ENCODE measurements at regions not wholly inside any gene's neighbourhood (a gene's known extent, or its start where the extent isn't known, plus 50 kb on each side); places are given as distances from the start of the nearest gene placed in this dataset.

DNA sequence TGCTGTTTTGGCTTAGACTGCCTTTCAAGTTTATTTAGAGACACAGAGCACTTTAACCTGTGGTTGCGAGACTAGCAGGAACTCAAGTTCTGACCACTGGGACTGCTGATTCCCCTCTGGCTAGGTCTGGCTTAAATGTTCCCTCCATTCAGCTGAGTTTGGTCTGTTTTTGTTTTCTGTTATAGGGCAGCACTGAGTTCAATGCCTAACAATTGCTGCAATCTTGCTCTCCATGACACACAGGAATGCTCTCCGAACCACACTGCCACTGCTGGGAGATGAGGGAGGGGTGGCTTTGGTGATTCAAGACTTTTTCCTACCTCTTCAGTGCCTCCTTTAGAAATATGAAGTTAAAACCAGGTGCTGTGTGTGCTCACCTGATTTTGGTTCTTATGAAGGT is 106.3 kb upstream of the EOLA2 start:
- 33% methylated on average over 2 of the region's 2 CpGs for WGBS (ENCODE audit: low lambda C conversion rate, missing lambda C conversion rate)
- no peaks in the 10 kb centered on the region for H3K79me2 ChIP-seq
- no peak overlapping the region for H3K27ac ChIP-seq
- no peak overlapping the region for H3K4me3 ChIP-seq
- H4K20me1 ChIP-seq (ENCODE audit: insufficient read depth, poor library complexity, severe bottlenecking), result no peaks in the 10 kb centered on the region
- no peaks in the 10 kb centered on the region for H3K9me2 ChIP-seq (replicated peaks; ENCODE audit: insufficient read depth)
- H3K36me3 ChIP-seq (replicated peaks; ENCODE audit: insufficient read depth, low read depth), result no peaks in the 10 kb centered on the region
- H3K4me1 ChIP-seq (ENCODE audit: insufficient read depth), result no peaks in the 10 kb centered on the region
- H3K27me3 ChIP-seq, result no peaks in the 10 kb centered on the region
- no peak for DNase-seq (ENCODE audit: low spot score)
- no peak overlapping the region for H3K4me2 ChIP-seq
- H2AFZ ChIP-seq, result no peak overlapping the region
- no peaks in the 10 kb centered on the region for H3K9me3 ChIP-seq (ENCODE audit: low read depth)
- TF ChIP-seq, protein P1, sequence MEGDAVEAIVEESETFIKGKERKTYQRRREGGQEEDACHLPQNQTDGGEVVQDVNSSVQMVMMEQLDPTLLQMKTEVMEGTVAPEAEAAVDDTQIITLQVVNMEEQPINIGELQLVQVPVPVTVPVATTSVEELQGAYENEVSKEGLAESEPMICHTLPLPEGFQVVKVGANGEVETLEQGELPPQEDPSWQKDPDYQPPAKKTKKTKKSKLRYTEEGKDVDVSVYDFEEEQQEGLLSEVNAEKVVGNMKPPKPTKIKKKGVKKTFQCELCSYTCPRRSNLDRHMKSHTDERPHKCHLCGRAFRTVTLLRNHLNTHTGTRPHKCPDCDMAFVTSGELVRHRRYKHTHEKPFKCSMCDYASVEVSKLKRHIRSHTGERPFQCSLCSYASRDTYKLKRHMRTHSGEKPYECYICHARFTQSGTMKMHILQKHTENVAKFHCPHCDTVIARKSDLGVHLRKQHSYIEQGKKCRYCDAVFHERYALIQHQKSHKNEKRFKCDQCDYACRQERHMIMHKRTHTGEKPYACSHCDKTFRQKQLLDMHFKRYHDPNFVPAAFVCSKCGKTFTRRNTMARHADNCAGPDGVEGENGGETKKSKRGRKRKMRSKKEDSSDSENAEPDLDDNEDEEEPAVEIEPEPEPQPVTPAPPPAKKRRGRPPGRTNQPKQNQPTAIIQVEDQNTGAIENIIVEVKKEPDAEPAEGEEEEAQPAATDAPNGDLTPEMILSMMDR (IDR thresholded peaks at IDR 0.05; ENCODE audit: poor library complexity), result no peak
- TF ChIP-seq EZH2 (IDR thresholded peaks at IDR 0.05; ENCODE audit: borderline replicate concordance), result no peak
- no peak for TF ChIP-seq EZH2phosphoT487 (IDR thresholded peaks at IDR 0.05; ENCODE audit: low read depth, severe bottlenecking, unreplicated experiment)

DNA sequence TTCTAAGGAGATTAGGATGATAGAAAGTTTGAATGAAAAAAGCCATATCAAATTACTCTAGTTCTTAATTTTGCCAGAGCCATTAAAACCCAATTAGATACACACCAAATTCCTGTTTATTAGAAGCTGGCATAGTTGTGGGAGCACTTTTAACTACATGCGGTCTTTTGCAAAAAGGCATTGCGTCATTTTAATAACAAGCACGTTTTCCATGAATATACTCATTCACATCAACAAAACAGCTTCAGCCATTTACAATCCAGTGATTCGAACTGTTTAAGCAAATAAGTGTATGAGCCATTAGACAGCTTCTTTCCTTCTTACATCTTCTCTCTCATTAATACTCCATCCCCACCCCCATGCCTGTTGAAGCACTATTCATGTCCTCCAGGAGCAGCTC is 109.5 kb upstream of the EOLA2 start:
- Histone ChIP-seq H3K79me2 (no peaks in the 10 kb centered on the region), H3K9me2 (replicated peaks; ENCODE audit: insufficient read depth) (no peaks in the 10 kb centered on the region), H3K9me3 (ENCODE audit: low read depth) (no peaks in the 10 kb centered on the region), H3K27me3 (no peaks in the 10 kb centered on the region), H4K20me1 (ENCODE audit: insufficient read depth, poor library complexity, severe bottlenecking) (no peaks in the 10 kb centered on the region), H2AFZ (no peak overlapping the region), H3K4me1 (ENCODE audit: insufficient read depth) (no peaks in the 10 kb centered on the region), H3K36me3 (replicated peaks; ENCODE audit: insufficient read depth, low read depth) (no peaks in the 10 kb centered on the region), H3K4me3 (no peak overlapping the region), H3K27ac (no peak overlapping the region), H3K4me2 (no peak overlapping the region)
- 64% methylated on average over 4 of the region's 4 CpGs for WGBS (ENCODE audit: low lambda C conversion rate, missing lambda C conversion rate)
- TF ChIP-seq EZH2 (IDR thresholded peaks at IDR 0.05; ENCODE audit: borderline replicate concordance) (no peak), EZH2phosphoT487 (IDR thresholded peaks at IDR 0.05; ENCODE audit: low read depth, severe bottlenecking, unreplicated experiment) (no peak)
- TF ChIP-seq, protein P1 (IDR thresholded peaks at IDR 0.05; ENCODE audit: poor library complexity), result no peak
- DNase-seq (ENCODE audit: low spot score), result no peak

DNA sequence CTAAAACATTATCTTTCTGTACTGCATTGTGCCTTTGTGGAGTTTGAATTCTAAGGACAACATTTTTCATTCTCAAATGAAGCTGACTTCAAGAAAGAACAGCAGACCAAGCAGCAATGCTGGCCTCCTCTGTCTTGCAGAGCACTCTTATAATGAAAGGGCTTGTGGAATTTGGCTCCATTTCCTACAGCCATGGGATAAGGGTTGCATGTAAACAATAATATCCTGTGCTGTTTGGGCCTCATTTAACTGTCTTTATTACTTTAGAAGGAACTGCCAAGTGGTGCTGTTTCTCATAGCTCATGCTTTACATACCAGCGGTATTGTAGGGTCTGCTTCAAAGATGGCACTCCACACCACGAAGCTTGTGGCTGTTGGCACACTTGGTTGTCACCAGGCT is 111.4 kb upstream of the EOLA2 start:
- 41% methylated on average over 2 of the region's 2 CpGs for WGBS (ENCODE audit: low lambda C conversion rate, missing lambda C conversion rate)
- no peaks in the 10 kb centered on the region for H3K79me2 ChIP-seq
- DNase-seq (ENCODE audit: low spot score), result no peak
- H3K4me2 ChIP-seq, result no peak overlapping the region
- no peaks in the 10 kb centered on the region for H3K36me3 ChIP-seq (replicated peaks; ENCODE audit: insufficient read depth, low read depth)
- H2AFZ ChIP-seq, result no peak overlapping the region
- no peak overlapping the region for H3K27ac ChIP-seq
- no peak overlapping the region for H3K4me3 ChIP-seq
- H4K20me1 ChIP-seq (ENCODE audit: insufficient read depth, poor library complexity, severe bottlenecking), result no peaks in the 10 kb centered on the region
- H3K4me1 ChIP-seq (ENCODE audit: insufficient read depth), result no peaks in the 10 kb centered on the region
- H3K27me3 ChIP-seq, result no peaks in the 10 kb centered on the region
- TF ChIP-seq, protein P1 (IDR thresholded peaks at IDR 0.05; ENCODE audit: poor library complexity), result no peak
- no peak for TF ChIP-seq EZH2phosphoT487 (IDR thresholded peaks at IDR 0.05; ENCODE audit: low read depth, severe bottlenecking, unreplicated experiment)
- no peak for TF ChIP-seq EZH2 (IDR thresholded peaks at IDR 0.05; ENCODE audit: borderline replicate concordance)
- H3K9me3 ChIP-seq (ENCODE audit: low read depth), result no peaks in the 10 kb centered on the region
- no peaks in the 10 kb centered on the region for H3K9me2 ChIP-seq (replicated peaks; ENCODE audit: insufficient read depth)

DNA sequence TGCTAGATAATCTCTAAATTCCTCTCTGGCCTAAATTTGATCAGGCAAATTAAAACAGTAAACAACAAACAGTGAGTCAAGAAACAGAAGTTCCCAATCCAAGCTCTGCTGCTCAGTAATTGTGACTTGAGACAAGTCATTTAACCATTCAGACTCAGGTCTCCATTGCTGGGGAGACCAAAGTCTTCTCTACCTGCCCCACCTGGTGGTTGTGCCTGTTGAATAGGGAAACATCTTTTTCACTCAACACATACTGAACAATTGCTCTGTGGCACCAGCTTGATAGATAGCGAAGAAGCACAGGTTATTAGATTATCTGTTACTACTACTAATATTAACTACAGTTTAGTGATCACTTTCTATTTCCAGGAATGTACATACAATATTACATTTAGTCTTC is 112.1 kb upstream of the EOLA2 start:
- H3K4me1 ChIP-seq (ENCODE audit: insufficient read depth), result no peaks in the 10 kb centered on the region
- TF ChIP-seq EZH2phosphoT487 (IDR thresholded peaks at IDR 0.05; ENCODE audit: low read depth, severe bottlenecking, unreplicated experiment), result no peak
- TF ChIP-seq, protein P1 (IDR thresholded peaks at IDR 0.05; ENCODE audit: poor library complexity), result no peak
- TF ChIP-seq EZH2 (IDR thresholded peaks at IDR 0.05; ENCODE audit: borderline replicate concordance), result no peak
- H3K9me3 ChIP-seq (ENCODE audit: low read depth), result no peaks in the 10 kb centered on the region
- H3K79me2 ChIP-seq, result no peaks in the 10 kb centered on the region
- no peaks in the 10 kb centered on the region for H4K20me1 ChIP-seq (ENCODE audit: insufficient read depth, poor library complexity, severe bottlenecking)
- H2AFZ ChIP-seq, result no peak overlapping the region
- 84% methylated on average over 1 of the region's 1 CpG for WGBS (ENCODE audit: low lambda C conversion rate, missing lambda C conversion rate)
- H3K4me2 ChIP-seq, result no peak overlapping the region
- DNase-seq (ENCODE audit: low spot score), result no peak
- H3K36me3 ChIP-seq (replicated peaks; ENCODE audit: insufficient read depth, low read depth), result no peaks in the 10 kb centered on the region
- no peaks in the 10 kb centered on the region for H3K9me2 ChIP-seq (replicated peaks; ENCODE audit: insufficient read depth)
- no peaks in the 10 kb centered on the region for H3K27me3 ChIP-seq
- H3K4me3 ChIP-seq, result no peak overlapping the region
- H3K27ac ChIP-seq, result no peak overlapping the region
